ENCODE measurements at regions not wholly inside any gene's neighbourhood (a gene's known extent, or its start where the extent isn't known, plus 50 kb on each side); places are given as distances from the start of the nearest gene placed in this dataset.

DNA sequence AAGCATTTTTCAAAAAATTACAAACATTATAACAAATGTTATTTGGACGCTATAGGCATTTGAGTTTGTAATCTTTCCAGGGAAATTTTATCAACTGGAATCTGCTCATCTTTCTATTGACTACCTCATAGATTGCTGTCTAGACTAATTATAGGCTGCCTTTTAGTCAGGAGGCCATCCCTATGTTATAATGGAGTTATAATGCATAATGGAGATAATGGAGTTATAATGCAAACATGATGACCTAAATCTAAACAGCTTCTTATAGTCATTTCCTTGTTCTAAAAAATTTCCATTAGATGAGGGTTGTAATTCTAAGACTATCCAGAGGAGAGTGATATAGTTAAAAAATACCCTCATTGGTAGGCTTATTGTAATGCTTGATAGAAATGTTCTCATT lies 226.4 kb downstream of the SI start:
- Histone ChIP-seq H3K27ac (ENCODE audit: low read depth, low read length) (no peak overlapping the region), H3K9me3 (ENCODE audit: control insufficient read depth, insufficient read depth, low read length) (no peaks in the 10 kb centered on the region), H3F3A (ENCODE audit: control insufficient read depth, insufficient read depth) (no peaks in the 10 kb centered on the region), H3K27me3 (ENCODE audit: control insufficient read depth, low read length) (no peaks in the 10 kb centered on the region), H3K79me2 (ENCODE audit: control insufficient read depth, low read length) (no peaks in the 10 kb centered on the region), H4K20me1 (ENCODE audit: control insufficient read depth, insufficient read depth, low read depth, low read length) (no peaks in the 10 kb centered on the region), H3K4me3 (ENCODE audit: low read length) (no peak overlapping the region), H3K36me3 (ENCODE audit: control insufficient read depth, low read length) (no peaks in the 10 kb centered on the region), H3K4me2 (ENCODE audit: low read length) (no peak overlapping the region), H3K9me2 (replicated peaks; ENCODE audit: control insufficient read depth, low read length) (no peaks in the 10 kb centered on the region), H3K4me1 (ENCODE audit: control insufficient read depth, low read length) (no peaks in the 10 kb centered on the region)
- no peak for TF ChIP-seq EZH2phosphoT487 (IDR thresholded peaks at IDR 0.05; ENCODE audit: borderline replicate concordance, low read length)
- TF ChIP-seq, protein P1, sequence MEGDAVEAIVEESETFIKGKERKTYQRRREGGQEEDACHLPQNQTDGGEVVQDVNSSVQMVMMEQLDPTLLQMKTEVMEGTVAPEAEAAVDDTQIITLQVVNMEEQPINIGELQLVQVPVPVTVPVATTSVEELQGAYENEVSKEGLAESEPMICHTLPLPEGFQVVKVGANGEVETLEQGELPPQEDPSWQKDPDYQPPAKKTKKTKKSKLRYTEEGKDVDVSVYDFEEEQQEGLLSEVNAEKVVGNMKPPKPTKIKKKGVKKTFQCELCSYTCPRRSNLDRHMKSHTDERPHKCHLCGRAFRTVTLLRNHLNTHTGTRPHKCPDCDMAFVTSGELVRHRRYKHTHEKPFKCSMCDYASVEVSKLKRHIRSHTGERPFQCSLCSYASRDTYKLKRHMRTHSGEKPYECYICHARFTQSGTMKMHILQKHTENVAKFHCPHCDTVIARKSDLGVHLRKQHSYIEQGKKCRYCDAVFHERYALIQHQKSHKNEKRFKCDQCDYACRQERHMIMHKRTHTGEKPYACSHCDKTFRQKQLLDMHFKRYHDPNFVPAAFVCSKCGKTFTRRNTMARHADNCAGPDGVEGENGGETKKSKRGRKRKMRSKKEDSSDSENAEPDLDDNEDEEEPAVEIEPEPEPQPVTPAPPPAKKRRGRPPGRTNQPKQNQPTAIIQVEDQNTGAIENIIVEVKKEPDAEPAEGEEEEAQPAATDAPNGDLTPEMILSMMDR (IDR thresholded peaks at IDR 0.05; ENCODE audit: low read depth, low read length, poor library complexity, severe bottlenecking), result no peak

DNA sequence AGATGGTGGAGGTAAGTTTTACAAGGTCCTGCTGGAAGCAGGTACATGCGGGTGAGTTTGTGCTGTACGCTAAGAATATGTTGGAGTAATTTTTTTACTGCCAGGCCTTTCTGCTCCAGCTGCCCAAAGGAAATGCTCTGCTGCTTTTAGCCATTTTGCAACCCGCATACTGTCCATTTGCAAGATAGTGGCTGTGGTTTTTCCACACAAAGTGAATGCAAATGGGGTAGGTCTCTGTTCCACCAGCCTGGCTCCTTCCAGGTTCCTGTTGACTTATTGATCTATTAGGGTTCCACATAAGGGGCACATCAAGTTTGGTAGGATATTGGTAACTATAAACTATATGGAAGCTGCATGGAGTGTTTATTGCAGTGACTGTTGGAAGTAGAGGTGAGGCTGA lies 227.1 kb downstream of the SI start:
- H3K36me3 ChIP-seq (ENCODE audit: control insufficient read depth, low read length), result no peaks in the 10 kb centered on the region
- H3K4me2 ChIP-seq (ENCODE audit: low read length), result no peak overlapping the region
- H3K9me3 ChIP-seq (ENCODE audit: control insufficient read depth, insufficient read depth, low read length), result no peaks in the 10 kb centered on the region
- no peak for TF ChIP-seq EZH2phosphoT487 (IDR thresholded peaks at IDR 0.05; ENCODE audit: borderline replicate concordance, low read length)
- TF ChIP-seq, protein P1 (IDR thresholded peaks at IDR 0.05; ENCODE audit: low read depth, low read length, poor library complexity, severe bottlenecking), result no peak
- no peaks in the 10 kb centered on the region for H3K79me2 ChIP-seq (ENCODE audit: control insufficient read depth, low read length)
- no peak overlapping the region for H3K4me3 ChIP-seq (ENCODE audit: low read length)
- H3K4me1 ChIP-seq (ENCODE audit: control insufficient read depth, low read length), result no peaks in the 10 kb centered on the region
- H3K27me3 ChIP-seq (ENCODE audit: control insufficient read depth, low read length), result no peaks in the 10 kb centered on the region
- H3K9me2 ChIP-seq (replicated peaks; ENCODE audit: control insufficient read depth, low read length), result no peaks in the 10 kb centered on the region
- H4K20me1 ChIP-seq (ENCODE audit: control insufficient read depth, insufficient read depth, low read depth, low read length), result no peaks in the 10 kb centered on the region
- no peak overlapping the region for H3K27ac ChIP-seq (ENCODE audit: low read depth, low read length)
- no peaks in the 10 kb centered on the region for H3F3A ChIP-seq (ENCODE audit: control insufficient read depth, insufficient read depth)

DNA sequence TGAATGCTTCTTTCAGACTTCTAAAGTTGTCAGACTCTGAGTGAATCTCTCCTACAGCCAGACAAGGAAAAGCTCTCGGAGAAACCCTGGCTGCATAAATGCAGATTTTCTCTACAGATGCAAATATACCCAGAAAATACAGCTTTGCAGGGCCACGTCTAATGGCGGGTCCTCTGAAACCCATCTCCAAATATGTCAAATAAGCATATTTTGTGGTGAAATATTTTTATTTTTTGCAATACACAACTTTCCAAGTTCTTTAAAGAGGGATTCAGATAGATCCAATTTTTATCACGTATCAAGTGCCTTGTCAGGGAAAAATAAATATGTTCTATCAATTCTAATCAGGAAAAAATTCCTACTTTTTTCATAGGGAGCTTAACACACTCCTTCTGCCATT lies 229.4 kb downstream of the SI start:
- Histone ChIP-seq H3K4me1 (ENCODE audit: control insufficient read depth, low read length) (no peaks in the 10 kb centered on the region), H3K27me3 (ENCODE audit: control insufficient read depth, low read length) (no peaks in the 10 kb centered on the region), H3K79me2 (ENCODE audit: control insufficient read depth, low read length) (no peaks in the 10 kb centered on the region), H3K27ac (ENCODE audit: low read depth, low read length) (no peak overlapping the region), H3K4me2 (ENCODE audit: low read length) (no peak overlapping the region), H3F3A (ENCODE audit: control insufficient read depth, insufficient read depth) (no peaks in the 10 kb centered on the region), H3K9me3 (ENCODE audit: control insufficient read depth, insufficient read depth, low read length) (no peaks in the 10 kb centered on the region), H3K9me2 (replicated peaks; ENCODE audit: control insufficient read depth, low read length) (no peaks in the 10 kb centered on the region), H3K36me3 (ENCODE audit: control insufficient read depth, low read length) (no peaks in the 10 kb centered on the region), H3K4me3 (ENCODE audit: low read length) (no peak overlapping the region), H4K20me1 (ENCODE audit: control insufficient read depth, insufficient read depth, low read depth, low read length) (no peaks in the 10 kb centered on the region)
- TF ChIP-seq EZH2phosphoT487 (IDR thresholded peaks at IDR 0.05; ENCODE audit: borderline replicate concordance, low read length), result no peak
- TF ChIP-seq, protein P1 (IDR thresholded peaks at IDR 0.05; ENCODE audit: low read depth, low read length, poor library complexity, severe bottlenecking), result no peak

DNA sequence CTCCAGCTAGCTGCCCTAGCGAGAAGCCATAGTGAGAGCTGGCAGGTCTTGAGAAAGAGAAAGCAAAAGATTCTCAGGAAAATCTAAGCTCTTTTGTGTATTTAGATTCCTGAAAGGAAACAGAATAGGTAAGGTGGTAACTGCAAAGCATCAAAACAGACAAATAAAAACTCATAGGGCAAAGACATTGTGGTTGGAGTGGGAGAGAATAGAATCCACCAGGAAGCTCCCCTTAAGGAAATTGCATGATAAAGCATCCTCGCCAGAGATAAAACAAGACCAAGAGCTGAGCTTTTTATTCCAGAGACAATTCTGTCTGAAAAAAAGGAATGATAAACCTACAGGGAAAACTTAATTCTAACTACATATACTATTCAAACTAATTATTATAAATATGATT lies 232.6 kb downstream of the SI start:
- Histone ChIP-seq H3K4me1 (ENCODE audit: control insufficient read depth, low read length) (no peaks in the 10 kb centered on the region), H3K4me3 (ENCODE audit: low read length) (no peak overlapping the region), H3K27me3 (ENCODE audit: control insufficient read depth, low read length) (no peaks in the 10 kb centered on the region), H3K9me3 (ENCODE audit: control insufficient read depth, insufficient read depth, low read length) (no peaks in the 10 kb centered on the region), H3K4me2 (ENCODE audit: low read length) (no peak overlapping the region), H3K79me2 (ENCODE audit: control insufficient read depth, low read length) (no peaks in the 10 kb centered on the region), H3F3A (ENCODE audit: control insufficient read depth, insufficient read depth) (no peaks in the 10 kb centered on the region), H3K27ac (ENCODE audit: low read depth, low read length) (no peak overlapping the region), H4K20me1 (ENCODE audit: control insufficient read depth, insufficient read depth, low read depth, low read length) (no peaks in the 10 kb centered on the region), H3K36me3 (ENCODE audit: control insufficient read depth, low read length) (no peaks in the 10 kb centered on the region), H3K9me2 (replicated peaks; ENCODE audit: control insufficient read depth, low read length) (no peaks in the 10 kb centered on the region)
- TF ChIP-seq EZH2phosphoT487 (IDR thresholded peaks at IDR 0.05; ENCODE audit: borderline replicate concordance, low read length), result no peak
- TF ChIP-seq, protein P1 (IDR thresholded peaks at IDR 0.05; ENCODE audit: low read depth, low read length, poor library complexity, severe bottlenecking), result no peak

Data from DOHH2 (cell line).